ENCODE measurements at regions not wholly inside any gene's neighbourhood (a gene's known extent, or its start where the extent isn't known, plus 50 kb on each side); places are given as distances from the start of the nearest gene placed in this dataset.

DNA sequence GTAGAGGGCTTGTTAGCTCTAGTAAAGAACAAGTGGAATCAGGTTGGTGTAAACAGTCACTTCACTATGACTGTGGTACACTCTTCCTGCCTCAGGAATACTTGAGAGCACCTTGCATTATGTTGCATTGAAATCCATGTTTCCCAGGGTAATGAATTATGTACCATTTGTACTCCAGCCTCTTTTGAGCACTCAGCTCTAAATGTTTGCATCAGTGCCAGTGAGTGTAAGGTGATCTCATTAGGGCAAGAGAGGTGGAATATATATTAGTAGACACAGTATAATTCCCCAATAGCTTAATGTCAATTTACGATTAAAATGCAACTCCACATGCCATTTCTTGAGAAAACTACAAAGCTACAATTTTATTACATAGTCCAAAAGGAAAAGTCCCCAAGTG, 319.6 kb upstream of the POU3F2 start:
- TF ChIP-seq POLR2A (IDR thresholded peaks at IDR 0.05; ENCODE audit: low read depth, low read length), result no peak
- TF ChIP-seq TAF1 (IDR thresholded peaks at IDR 0.05; ENCODE audit: low read depth, low read length), result no peak
